Activated CD8-positive, alpha-beta T cell treated with anti-CD3 and anti-CD28 coated beads for 36 hours (primary cell): ENCODE measurements at regions not wholly inside any gene's neighbourhood (a gene's known extent, or its start where the extent isn't known, plus 50 kb on each side); places are given as distances from the start of the nearest gene placed in this dataset.

Source experiments
- ATAC-seq: fragments of 200-7000 bp; cut with Tn5 transposase; one replicate; pipeline ENCODE4 v1.10.0; 2021; ENCODE audit warnings: mild to moderate bottlenecking, moderate library complexity
- CTCF ChIA-PET: fragments of 350-600 bp; sonication (Branson Sonifier 250); formaldehyde crosslinking; loops from one replicate; lab custom pipeline; 2021; ENCODE audit warnings: antibody characterized with exemption; lab: Charles Lee
- POLR2A ChIA-PET: fragments of 350-600 bp; sonication (Branson Sonifier 250); formaldehyde crosslinking; loops from one replicate; lab custom pipeline; 2021; ENCODE audit warnings: antibody characterized with exemption; lab: Charles Lee
- DNase-seq: peaks from one replicate; pipeline ENCODE4 v3.0.0-alpha.2; 2020
- H3K27ac Mint-ChIP-seq: one replicate; pipeline ENCODE4 v1.8.0; 2021; ENCODE audit warnings: mild to moderate bottlenecking, mixed read lengths
- H3K27me3 Mint-ChIP-seq: one replicate; pipeline ENCODE4 v1.8.0; 2021; ENCODE audit warnings: mixed read lengths
- H3K36me3 Mint-ChIP-seq: one replicate; pipeline ENCODE4 v1.8.0; 2021; ENCODE audit warnings: low read depth, mixed read lengths
- H3K4me1 Mint-ChIP-seq: one replicate; pipeline ENCODE4 v1.8.0; 2021; ENCODE audit warnings: low read depth, mixed read lengths
- H3K4me3 Mint-ChIP-seq: one replicate; pipeline ENCODE4 v1.8.0; 2021; ENCODE audit warnings: mild to moderate bottlenecking, moderate library complexity, mixed read lengths
- H3K9me3 Mint-ChIP-seq: one replicate; pipeline ENCODE4 v1.8.0; 2021; ENCODE audit warnings: mixed read lengths
- intact Hi-C: fragments of 100-400 bp; cut with micrococcal nuclease; formaldehyde crosslinking; loops from one replicate; pipeline ENCODE4 v1.10.0; 2022
- TF ChIP-seq, protein P1 (sequence below): fragments of 200-600 bp; IDR thresholded peaks from one replicate; pipeline ENCODE4 v1.8.0; 2022; ENCODE audit warnings: antibody characterized with exemption, mild to moderate bottlenecking

DNA sequence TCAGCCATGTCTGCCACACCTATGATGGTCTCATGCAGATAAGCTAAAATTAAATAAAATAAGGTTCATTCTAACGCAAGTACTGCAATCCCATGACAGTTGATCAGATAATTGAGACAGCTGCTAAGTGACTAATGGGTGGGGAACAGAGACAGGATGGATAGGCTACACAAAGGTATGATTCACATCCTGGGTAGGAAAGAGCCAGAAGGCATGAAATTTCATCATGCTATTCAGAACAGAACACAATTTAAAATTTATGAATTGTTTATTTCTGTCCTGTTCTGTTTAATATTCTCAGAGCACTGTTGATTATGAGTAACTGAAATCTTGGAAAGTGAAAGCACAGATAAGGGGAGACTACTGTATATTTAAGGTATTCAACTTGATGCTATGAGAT, 381.8 kb upstream of the SORCS1 start:
- Mint-ChIP-seq H3K4me3 (no peak overlapping the region), H3K27ac (no peak overlapping the region), H3K9me3 (peaks cover 9% of the 10 kb centered on the region), H3K27me3 (no peaks in the 10 kb centered on the region), H3K36me3 (no peaks in the 10 kb centered on the region), H3K4me1 (no peaks in the 10 kb centered on the region)
- POLR2A ChIA-PET: no interaction called here
- intact Hi-C loops: no loop called here
- CTCF ChIA-PET: no interaction called here
- DNase-seq: no peak
- no peak for ATAC-seq
- TF ChIP-seq, protein P1, sequence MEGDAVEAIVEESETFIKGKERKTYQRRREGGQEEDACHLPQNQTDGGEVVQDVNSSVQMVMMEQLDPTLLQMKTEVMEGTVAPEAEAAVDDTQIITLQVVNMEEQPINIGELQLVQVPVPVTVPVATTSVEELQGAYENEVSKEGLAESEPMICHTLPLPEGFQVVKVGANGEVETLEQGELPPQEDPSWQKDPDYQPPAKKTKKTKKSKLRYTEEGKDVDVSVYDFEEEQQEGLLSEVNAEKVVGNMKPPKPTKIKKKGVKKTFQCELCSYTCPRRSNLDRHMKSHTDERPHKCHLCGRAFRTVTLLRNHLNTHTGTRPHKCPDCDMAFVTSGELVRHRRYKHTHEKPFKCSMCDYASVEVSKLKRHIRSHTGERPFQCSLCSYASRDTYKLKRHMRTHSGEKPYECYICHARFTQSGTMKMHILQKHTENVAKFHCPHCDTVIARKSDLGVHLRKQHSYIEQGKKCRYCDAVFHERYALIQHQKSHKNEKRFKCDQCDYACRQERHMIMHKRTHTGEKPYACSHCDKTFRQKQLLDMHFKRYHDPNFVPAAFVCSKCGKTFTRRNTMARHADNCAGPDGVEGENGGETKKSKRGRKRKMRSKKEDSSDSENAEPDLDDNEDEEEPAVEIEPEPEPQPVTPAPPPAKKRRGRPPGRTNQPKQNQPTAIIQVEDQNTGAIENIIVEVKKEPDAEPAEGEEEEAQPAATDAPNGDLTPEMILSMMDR: no peak

DNA sequence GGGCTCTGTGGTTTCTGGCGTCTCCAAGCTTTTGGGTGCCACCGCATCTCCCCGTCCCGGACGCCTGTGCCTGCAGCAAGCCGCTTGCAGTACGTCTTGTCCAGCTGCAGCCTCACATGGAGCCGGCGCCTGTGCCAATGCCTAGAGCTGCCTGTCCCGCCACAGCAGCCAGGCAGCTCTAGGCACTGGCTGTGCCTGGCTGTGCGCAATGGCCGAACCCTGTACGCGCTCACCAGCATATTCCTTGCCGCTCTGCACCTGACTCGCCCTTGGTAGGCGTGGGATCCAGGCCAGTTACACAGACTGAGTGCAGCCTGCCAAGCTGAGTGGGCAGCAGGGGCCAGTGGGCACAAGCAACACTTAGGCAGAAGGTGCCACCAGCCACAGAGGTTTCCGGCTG, 381.2 kb upstream of the SORCS1 start:
- Mint-ChIP-seq H3K27me3 (no peaks in the 10 kb centered on the region), H3K9me3 (peaks cover 9% of the 10 kb centered on the region), H3K4me1 (no peaks in the 10 kb centered on the region), H3K27ac (no peak overlapping the region), H3K36me3 (no peaks in the 10 kb centered on the region), H3K4me3 (no peak overlapping the region)
- TF ChIP-seq, protein P1: no peak
- intact Hi-C loops: no loop called here
- POLR2A ChIA-PET: no interaction called here
- DNase-seq (no peak), ATAC-seq (no peak)
- CTCF ChIA-PET: no interaction called here

DNA sequence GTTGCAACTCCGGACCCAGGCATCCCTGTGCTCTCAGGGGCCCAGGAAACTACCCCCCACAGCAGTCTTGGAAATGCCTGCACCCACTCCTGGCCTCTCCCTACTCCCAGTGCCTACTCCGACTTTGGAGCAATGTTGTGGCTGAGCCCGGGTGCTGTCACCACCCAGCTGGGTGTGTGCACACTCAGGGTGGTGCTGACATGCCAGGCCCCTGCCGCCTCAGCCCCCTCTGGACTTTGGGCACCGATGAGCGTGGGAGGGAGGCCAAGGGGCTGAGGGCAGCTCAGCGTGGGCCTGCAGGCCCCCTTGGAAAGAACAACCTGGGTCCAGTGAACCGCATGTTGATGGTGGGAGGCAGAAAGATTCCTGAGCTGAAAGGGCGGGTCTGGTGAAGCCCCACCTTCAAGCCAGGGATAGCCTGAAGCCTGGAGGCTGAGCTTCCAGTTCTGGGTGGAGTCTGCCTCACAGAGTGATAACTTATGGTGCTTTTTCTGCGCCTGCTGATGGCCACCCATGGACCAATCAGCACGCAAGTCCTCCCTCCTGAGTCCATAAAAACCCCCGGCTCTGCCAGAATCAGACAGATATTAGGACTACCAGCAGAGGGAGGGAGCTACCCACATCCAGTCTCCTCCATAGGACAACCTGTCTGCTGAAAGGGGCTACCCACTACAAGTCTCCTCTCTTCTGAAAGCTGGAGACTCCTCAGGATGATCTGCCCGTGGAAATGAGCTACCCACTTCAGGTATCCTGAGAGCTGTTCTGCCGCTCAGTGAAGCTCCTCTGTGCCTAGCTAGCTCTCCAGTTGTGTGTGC, 380.4 kb upstream of the SORCS1 start:
- intact Hi-C loops: no loop called here
- Mint-ChIP-seq H3K4me3 (no peak overlapping the region), H3K36me3 (no peaks in the 10 kb centered on the region), H3K9me3 (peaks cover 9% of the 10 kb centered on the region), H3K27me3 (no peaks in the 10 kb centered on the region), H3K4me1 (no peaks in the 10 kb centered on the region), H3K27ac (no peak overlapping the region)
- DNase-seq (no peak), ATAC-seq (no peak)
- TF ChIP-seq, protein P1: no peak
- CTCF ChIA-PET: no interaction called here
- POLR2A ChIA-PET: no interaction called here

DNA sequence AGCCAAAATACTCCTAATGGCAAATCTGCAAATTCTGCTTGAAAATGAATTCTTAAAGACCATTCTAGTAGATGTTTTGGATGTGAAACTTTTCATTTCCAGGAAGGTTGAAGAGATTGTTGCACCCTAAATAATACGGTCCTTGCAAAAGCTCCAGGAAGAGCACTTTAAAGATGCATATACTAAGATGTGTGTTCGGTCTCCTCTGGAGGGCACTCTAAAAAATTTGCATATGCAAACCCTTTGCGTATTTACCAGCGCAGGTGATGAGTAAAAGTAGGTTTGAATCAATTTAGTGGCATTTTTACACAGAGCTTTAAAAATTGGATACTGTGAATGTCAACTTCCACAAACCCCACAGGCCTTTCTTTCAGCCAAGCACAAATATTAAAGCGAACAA, 378.1 kb upstream of the SORCS1 start:
- Mint-ChIP-seq H3K27me3 (no peaks in the 10 kb centered on the region), H3K9me3 (peaks cover 7% of the 10 kb centered on the region), H3K4me3 (no peak overlapping the region), H3K4me1 (no peaks in the 10 kb centered on the region), H3K36me3 (no peaks in the 10 kb centered on the region), H3K27ac (no peak overlapping the region)
- POLR2A ChIA-PET: no interaction called here
- DNase-seq (no peak), ATAC-seq (no peak)
- intact Hi-C loops: no loop called here
- CTCF ChIA-PET: no interaction called here
- TF ChIP-seq, protein P1: no peak

DNA sequence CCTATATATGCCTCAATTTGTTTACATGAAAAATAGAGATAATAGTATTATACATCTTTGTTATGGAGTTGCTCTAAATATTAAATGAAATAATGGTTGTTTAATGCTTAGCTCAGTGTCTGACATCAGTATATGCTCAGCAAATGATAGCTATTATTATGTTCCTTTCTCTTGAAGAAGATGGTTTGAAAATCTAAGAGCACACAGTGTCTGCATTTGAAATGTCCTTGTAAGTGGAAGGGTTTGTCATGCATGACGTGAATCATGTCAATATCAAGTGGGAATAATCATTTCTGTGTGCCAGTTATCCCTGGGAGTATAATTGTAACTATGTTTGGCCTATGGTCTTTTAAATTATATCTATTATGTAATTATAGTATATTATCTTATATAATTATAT, 377.5 kb upstream of the SORCS1 start:
- Mint-ChIP-seq H3K4me1 (no peaks in the 10 kb centered on the region), H3K27me3 (no peaks in the 10 kb centered on the region), H3K36me3 (no peaks in the 10 kb centered on the region), H3K27ac (no peak overlapping the region), H3K4me3 (no peak overlapping the region), H3K9me3 (peaks cover 7% of the 10 kb centered on the region)
- no peak for ATAC-seq
- CTCF ChIA-PET: interaction anchor here (1.0 kb wide), 1 partner anchor 11 kb away, joined by 4 read pairs; no protein-coding TSS in a partner anchor
- POLR2A ChIA-PET: no interaction called here
- TF ChIP-seq, protein P1: no peak
- intact Hi-C loops: no loop called here
- DNase-seq: no peak
